Lower leg skin (tissue), 4 donors: ENCODE measurements at regions not wholly inside any gene's neighbourhood (a gene's known extent, or its start where the extent isn't known, plus 50 kb on each side); places are given as distances from the start of the nearest gene placed in this dataset.

Experiments
- DNase-seq, 2 donors: peaks; one replicate each; pipeline ENCODE4 v3.0.0-alpha.2; 2019; ENCODE audit warnings: low spot score in 2 of 2
- H3K4me3 ChIP-seq: fragments of 200-600 bp; sonication (generic); 2 replicates; pipeline ENCODE4 v1.5.1; 2017; ENCODE audit warnings: mild to moderate bottlenecking, low read depth; ENCODE audit not compliant: poor library complexity, severe bottlenecking
- CTCF ChIP-seq, 3 donors: fragments of 450-650 bp; IDR thresholded peaks; one replicate each; pipeline ENCODE4 v1.5.1; 2016; ENCODE audit warnings: antibody characterized with exemption in 3 of 3, mild to moderate bottlenecking in 3 of 3, moderate library complexity in 2 of 3
- POLR2A ChIP-seq, 2 donors: fragments of 450-650 bp; IDR thresholded peaks; one replicate each; pipeline ENCODE4 v1.6.1; 2016 to 2017; ENCODE audit warnings: antibody characterized with exemption in 2 of 2, mild to moderate bottlenecking in 1 of 2, moderate library complexity in 1 of 2
- WGBS, 2 donors: methylation state at CpG; one replicate each; pipeline ENCODE4 v1.1.5; 2018; 5-methylcytosine and 5-hydroxymethylcytosine counted together
- intact Hi-C: fragments of 100-400 bp; cut with DNase I; formaldehyde crosslinking; loops from one replicate; pipeline ENCODE4 v1.15.0; 2023; ENCODE audit warnings: low total_unique reads

- H3K4me3 ChIP-seq, result no peak overlapping the region
- 57 to 60% methylated on average over 1 of the region's 1 CpG for WGBS, 2 donors
- intact Hi-C loops, result no loop called here
- no peak for DNase-seq
- no peak for TF ChIP-seq CTCF (IDR thresholded peaks at IDR 0.05)
- TF ChIP-seq POLR2A (IDR thresholded peaks at IDR 0.05), result no peak
These were observed 464.8 kb downstream of the COG6 start for GRCh38 chr13:40120288-40120687.

- WGBS, 2 donors, result 59 to 62% methylated on average over 4 of the region's 4 CpGs
- intact Hi-C loops, result no loop called here
- TF ChIP-seq POLR2A (IDR thresholded peaks at IDR 0.05) (no peak), CTCF (IDR thresholded peaks at IDR 0.05) (no peak)
- no peak overlapping the region for H3K4me3 ChIP-seq
- no peak for DNase-seq
These were observed 465.3 kb downstream of the COG6 start for GRCh38 chr13:40120781-40121180.

GRCh38 chr13:40121722-40122121 is 466.3 kb downstream of the COG6 start:
- no peak for DNase-seq
- intact Hi-C loops, result no loop called here
- TF ChIP-seq POLR2A (IDR thresholded peaks at IDR 0.05) (no peak), CTCF (IDR thresholded peaks at IDR 0.05) (no peak)
- 68 to 75% methylated on average over 2 of the region's 2 CpGs for WGBS, 2 donors
- no peak overlapping the region for H3K4me3 ChIP-seq

- 84 to 88% methylated on average over 2 of the region's 2 CpGs for WGBS, 2 donors
- no peak for TF ChIP-seq POLR2A (IDR thresholded peaks at IDR 0.05)
- TF ChIP-seq CTCF (IDR thresholded peaks at IDR 0.05), result no peak
- no peak for DNase-seq
- intact Hi-C loops, result no loop called here
- H3K4me3 ChIP-seq, result no peak overlapping the region
These were observed 468.6 kb downstream of the COG6 start for GRCh38 chr13:40123962-40124632.

- TF ChIP-seq POLR2A (IDR thresholded peaks at IDR 0.05) (no peak), CTCF (IDR thresholded peaks at IDR 0.05) (no peak)
- 93% methylated on average over 2 of the region's 2 CpGs for WGBS, 2 donors
- no peak overlapping the region for H3K4me3 ChIP-seq
- no peak for DNase-seq
- intact Hi-C loops, result no loop called here
These were observed 469.2 kb downstream of the COG6 start for GRCh38 chr13:40124633-40125015.

- 92 to 96% methylated on average over 3 of the region's 3 CpGs for WGBS, 2 donors
- TF ChIP-seq POLR2A (IDR thresholded peaks at IDR 0.05), result no peak
- no peak for TF ChIP-seq CTCF (IDR thresholded peaks at IDR 0.05)
- DNase-seq, result no peak
- no peak overlapping the region for H3K4me3 ChIP-seq
- intact Hi-C loops, result no loop called here
These were observed 469.9 kb downstream of the COG6 start for GRCh38 chr13:40125336-40125735.
